T-helper 2 cell treated with Interferon-gamma antibody and Interleukin-4, amounts not matched to agents 5 μg/mL and 100 μg/mL, for 36 hours (primary cell): ENCODE measurements at regions not wholly inside any gene's neighbourhood (a gene's known extent, or its start where the extent isn't known, plus 50 kb on each side); places are given as distances from the start of the nearest gene placed in this dataset.

ENCODE experiments used
- DNase-seq: peaks from one replicate; pipeline ENCODE4 v3.0.0; 2021; ENCODE audit warnings: low spot score
- H3K27ac Mint-ChIP-seq: one replicate; pipeline ENCODE4 v1.8.0; 2021; ENCODE audit warnings: mild to moderate bottlenecking, mixed read lengths
- H3K27me3 Mint-ChIP-seq: one replicate; pipeline ENCODE4 v1.8.0; 2021; ENCODE audit warnings: low read depth, mixed read lengths
- H3K36me3 Mint-ChIP-seq: one replicate; pipeline ENCODE4 v1.8.0; 2021; ENCODE audit warnings: low read depth, mixed read lengths
- H3K4me1 Mint-ChIP-seq: one replicate; pipeline ENCODE4 v1.8.0; 2021; ENCODE audit warnings: low read depth, mixed read lengths
- H3K4me3 Mint-ChIP-seq: one replicate; pipeline ENCODE4 v1.8.0; 2022; ENCODE audit warnings: mild to moderate bottlenecking, moderate library complexity, mixed read lengths
- H3K9me3 Mint-ChIP-seq: one replicate; pipeline ENCODE4 v1.8.0; 2021; ENCODE audit warnings: mixed read lengths

GRCh38 chr22:44586999-44587736 lies 89.1 kb upstream of the RTL6 start:
- H3K36me3 Mint-ChIP-seq, result no peaks in the 10 kb centered on the region
- H3K4me1 Mint-ChIP-seq, result peaks cover 8% of the 10 kb centered on the region
- peaks cover 17% of the 10 kb centered on the region for H3K27me3 Mint-ChIP-seq
- no peak overlapping the region for H3K27ac Mint-ChIP-seq
- H3K9me3 Mint-ChIP-seq, result no peaks in the 10 kb centered on the region
- H3K4me3 Mint-ChIP-seq, result no peak overlapping the region
- DNase-seq, result no peak

GRCh38 chr22:44586351-44586990 lies 88.4 kb upstream of the RTL6 start:
- Mint-ChIP-seq H3K4me1 (peaks cover 8% of the 10 kb centered on the region), H3K9me3 (no peaks in the 10 kb centered on the region), H3K27me3 (peaks cover 17% of the 10 kb centered on the region), H3K4me3 (no peak overlapping the region), H3K27ac (no peak overlapping the region), H3K36me3 (no peaks in the 10 kb centered on the region)
- DNase-seq, result no peak

GRCh38 chr22:44585559-44586350 lies 87.7 kb upstream of the RTL6 start:
- Mint-ChIP-seq H3K4me3 (no peak overlapping the region), H3K4me1 (peaks cover 8% of the 10 kb centered on the region), H3K9me3 (no peaks in the 10 kb centered on the region), H3K27ac (no peak overlapping the region), H3K27me3 (peaks cover 17% of the 10 kb centered on the region), H3K36me3 (no peaks in the 10 kb centered on the region)
- no peak for DNase-seq

- Mint-ChIP-seq H3K4me1 (peaks cover 8% of the 10 kb centered on the region), H3K27me3 (peaks cover 17% of the 10 kb centered on the region), H3K9me3 (no peaks in the 10 kb centered on the region), H3K36me3 (no peaks in the 10 kb centered on the region), H3K27ac (no peak overlapping the region), H3K4me3 (no peak overlapping the region)
- DNase-seq, result no peak
These were observed 86.3 kb upstream of the RTL6 start for GRCh38 chr22:44584256-44584902.

- Mint-ChIP-seq H3K9me3 (no peaks in the 10 kb centered on the region), H3K4me1 (peaks cover 8% of the 10 kb centered on the region), H3K4me3 (no peak overlapping the region), H3K27me3 (peaks cover 14% of the 10 kb centered on the region), H3K27ac (no peak overlapping the region), H3K36me3 (no peaks in the 10 kb centered on the region)
- DNase-seq, result no peak
These were observed 85.8 kb upstream of the RTL6 start for GRCh38 chr22:44583854-44584253.

GRCh38 chr22:44583061-44583760 lies 85.2 kb upstream of the RTL6 start:
- Mint-ChIP-seq H3K27ac (no peak overlapping the region), H3K36me3 (no peaks in the 10 kb centered on the region), H3K4me3 (no peak overlapping the region), H3K9me3 (no peaks in the 10 kb centered on the region), H3K27me3 (peaks cover 14% of the 10 kb centered on the region), H3K4me1 (peaks cover 8% of the 10 kb centered on the region)
- DNase-seq, result no peak

GRCh38 chr22:44582016-44582415 lies 84.0 kb upstream of the RTL6 start:
- Mint-ChIP-seq H3K4me3 (no peak overlapping the region), H3K27me3 (peaks cover 6% of the 10 kb centered on the region), H3K9me3 (no peaks in the 10 kb centered on the region), H3K4me1 (peaks cover 4% of the 10 kb centered on the region), H3K36me3 (no peaks in the 10 kb centered on the region), H3K27ac (no peak overlapping the region)
- no peak for DNase-seq

GRCh38 chr22:44581096-44581435 lies 83.0 kb upstream of the RTL6 start:
- no peak for DNase-seq
- H3K27me3 Mint-ChIP-seq, result peaks cover 4% of the 10 kb centered on the region
- H3K4me1 Mint-ChIP-seq, result no peaks in the 10 kb centered on the region
- H3K27ac Mint-ChIP-seq, result no peak overlapping the region
- no peaks in the 10 kb centered on the region for H3K36me3 Mint-ChIP-seq
- no peak overlapping the region for H3K4me3 Mint-ChIP-seq
- H3K9me3 Mint-ChIP-seq, result no peaks in the 10 kb centered on the region

- no peaks in the 10 kb centered on the region for H3K9me3 Mint-ChIP-seq
- no peaks in the 10 kb centered on the region for H3K36me3 Mint-ChIP-seq
- DNase-seq, result no peak
- no peak overlapping the region for H3K27ac Mint-ChIP-seq
- H3K4me1 Mint-ChIP-seq, result no peaks in the 10 kb centered on the region
- peaks cover 7% of the 10 kb centered on the region for H3K27me3 Mint-ChIP-seq
- H3K4me3 Mint-ChIP-seq, result no peak overlapping the region
These were observed 82.4 kb upstream of the RTL6 start for GRCh38 chr22:44580176-44581095.

- no peak for DNase-seq
- H3K4me1 Mint-ChIP-seq, result no peaks in the 10 kb centered on the region
These were observed 80.6 kb upstream of the RTL6 start for GRCh38 chr22:44578516-44579230.

GRCh38 chr22:44578110-44578457 lies 80.1 kb upstream of the RTL6 start:
- DNase-seq, result no peak
- no peak overlapping the region for H3K27ac Mint-ChIP-seq
- no peaks in the 10 kb centered on the region for H3K4me1 Mint-ChIP-seq
- H3K4me3 Mint-ChIP-seq, result no peak overlapping the region
- H3K9me3 Mint-ChIP-seq, result no peaks in the 10 kb centered on the region
- H3K27me3 Mint-ChIP-seq, result peaks cover 9% of the 10 kb centered on the region
- no peaks in the 10 kb centered on the region for H3K36me3 Mint-ChIP-seq

More at GRCh38 chr22:44578516-44579230, 80.6 kb upstream of the RTL6 start:
- Mint-ChIP-seq H3K9me3 (no peaks in the 10 kb centered on the region), H3K4me3 (no peak overlapping the region), H3K36me3 (no peaks in the 10 kb centered on the region), H3K27ac (no peak overlapping the region), H3K27me3 (peaks cover 9% of the 10 kb centered on the region)

- H3K36me3 Mint-ChIP-seq, result no peaks in the 10 kb centered on the region
- no peak for DNase-seq
- no peak overlapping the region for H3K27ac Mint-ChIP-seq
- no peaks in the 10 kb centered on the region for H3K9me3 Mint-ChIP-seq
- H3K4me1 Mint-ChIP-seq, result no peaks in the 10 kb centered on the region
- no peak overlapping the region for H3K4me3 Mint-ChIP-seq
- peaks cover 9% of the 10 kb centered on the region for H3K27me3 Mint-ChIP-seq
These were observed 79.5 kb upstream of the RTL6 start for GRCh38 chr22:44577391-44578109.
